IMR-90 (cell line): ENCODE measurements at regions not wholly inside any gene's neighbourhood (a gene's known extent, or its start where the extent isn't known, plus 50 kb on each side); places are given as distances from the start of the nearest gene placed in this dataset.

Source experiments
- ATAC-seq: fragments of 200-7000 bp; cut with Tn5 transposase; 2 replicates; pipeline ENCODE4 v1.9.1; 2020; ENCODE audit warnings: low read depth, mild to moderate bottlenecking, moderate library complexity
- BruUV-seq: library from RNA; stranded (reverse); fragments of 400-500 nt; replicated peaks from 2 replicates; lab custom pipeline; 2021; lab: Mats Ljungman, UMichigan
- CTCF ChIA-PET: fragments of 300-600 bp; formaldehyde crosslinking; extraction: SDS; loops from one replicate; lab custom pipeline; 2021; ENCODE audit warnings: antibody characterized with exemption; lab: Yijun Ruan, JAX
- POLR2A ChIA-PET: fragments of 300-600 bp; sonication (Branson Sonifier 250); formaldehyde crosslinking; loops from one replicate; lab custom pipeline; 2022; ENCODE audit warnings: antibody characterized with exemption; ENCODE audit not compliant: unreplicated experiment; lab: Charles Lee
- DNase-seq: peaks from one replicate; pipeline ENCODE4 v3.0.0; 2013
- H2AFZ ChIP-seq: replicated peaks from 2 replicates; pipeline ENCODE3; 2013; ENCODE audit warnings: low read length, mild to moderate bottlenecking; ENCODE audit not compliant: poor library complexity
- H2AK5ac ChIP-seq: 2 replicates; pipeline ENCODE4 v1.6.1; 2013; ENCODE audit warnings: low read depth, low read length, inconsistent platforms
- H2AK9ac ChIP-seq: replicated peaks from 2 replicates; pipeline ENCODE3; 2013; ENCODE audit warnings: mild to moderate bottlenecking, low read depth, low read length, moderate library complexity; ENCODE audit not compliant: poor library complexity
- H2BK120ac ChIP-seq: 2 replicates; pipeline ENCODE4 v1.6.1; 2013; ENCODE audit warnings: low read depth, low read length, inconsistent platforms
- H2BK15ac ChIP-seq: 3 replicates; pipeline ENCODE4 v1.6.1; 2013; ENCODE audit warnings: low read depth, low read length, inconsistent platforms
- H2BK20ac ChIP-seq: 2 replicates; pipeline ENCODE4 v1.6.1; 2013; ENCODE audit warnings: low read depth, mild to moderate bottlenecking, inconsistent platforms, low read length, moderate library complexity
- H2BK5ac ChIP-seq: 2 replicates; pipeline ENCODE4 v1.6.1; 2013; ENCODE audit warnings: mild to moderate bottlenecking, low read depth, low read length, inconsistent platforms; ENCODE audit not compliant: poor library complexity, severe bottlenecking
- H3K14ac ChIP-seq: replicated peaks from 2 replicates; pipeline ENCODE4 v1.6.1; 2013; ENCODE audit warnings: low read depth, low read length, inconsistent platforms
- H3K18ac ChIP-seq: 2 replicates; pipeline ENCODE4 v1.6.1; 2013; ENCODE audit warnings: low read depth, low read length, control low read depth
- H3K23ac ChIP-seq: 2 replicates; pipeline ENCODE4 v1.6.1; 2013; ENCODE audit warnings: low read depth, low read length, inconsistent platforms
- H3K27ac ChIP-seq: 2 replicates; pipeline ENCODE4 v1.5.1; 2013; ENCODE audit warnings: mild to moderate bottlenecking, control low read depth, low read length; ENCODE audit not compliant: insufficient read depth
- H3K27me3 ChIP-seq: 2 replicates; pipeline ENCODE4 v1.6.1; 2013; ENCODE audit warnings: low read length; ENCODE audit not compliant: control insufficient read depth, insufficient read depth
- H3K36me3 ChIP-seq: 2 replicates; pipeline ENCODE4 v1.6.1; 2013; ENCODE audit warnings: low read length, mixed read lengths; ENCODE audit not compliant: control insufficient read depth, insufficient read depth
- H3K4ac ChIP-seq: 2 replicates; pipeline ENCODE4 v1.6.1; 2013; ENCODE audit warnings: low read depth, low read length, inconsistent platforms
- H3K4me1 ChIP-seq: 2 replicates; pipeline ENCODE4 v1.6.1; 2013; ENCODE audit warnings: low read length, mixed read lengths; ENCODE audit not compliant: control insufficient read depth, insufficient read depth
- H3K4me2 ChIP-seq: 2 replicates; pipeline ENCODE4 v1.6.1; 2013; ENCODE audit warnings: low read depth, mild to moderate bottlenecking, control low read depth, low read length, moderate library complexity
- H3K4me3 ChIP-seq: 2 replicates; pipeline ENCODE4 v1.5.1; 2013; ENCODE audit warnings: low read depth, mild to moderate bottlenecking, control low read depth, low read length, moderate library complexity; ENCODE audit not compliant: insufficient read depth
- H3K56ac ChIP-seq: 2 replicates; pipeline ENCODE4 v1.6.1; 2013; ENCODE audit warnings: low read length, inconsistent platforms; ENCODE audit not compliant: insufficient read depth; ENCODE audit errors: extremely low read depth
- H3K79me1 ChIP-seq, 2 experiments: 2 replicates each; pipeline ENCODE4 v1.6.1; 2013; ENCODE audit warnings: low read length in 2 of 2, inconsistent platforms in 1 of 2, low read depth in 1 of 2
- H3K9ac ChIP-seq: 2 replicates; pipeline ENCODE4 v1.6.1; 2013; ENCODE audit warnings: low read depth, low read length, control low read depth
- H3K9me1 ChIP-seq: 2 replicates; pipeline ENCODE4 v1.6.1; 2013; ENCODE audit warnings: low read length, inconsistent platforms; ENCODE audit not compliant: insufficient read depth
- H3K9me3 ChIP-seq: 2 replicates; pipeline ENCODE4 v1.6.1; 2013; ENCODE audit warnings: low read length; ENCODE audit not compliant: control insufficient read depth, insufficient read depth
- H4K20me1 ChIP-seq: 2 replicates; pipeline ENCODE4 v1.6.1; 2013; ENCODE audit warnings: low read length, inconsistent platforms; ENCODE audit not compliant: insufficient read depth
- H4K5ac ChIP-seq: 2 replicates; pipeline ENCODE4 v1.6.1; 2013; ENCODE audit warnings: mild to moderate bottlenecking, low read depth, low read length, control low read depth
- H4K8ac ChIP-seq, 2 experiments: 2 replicates each; pipeline ENCODE4 v1.6.1; 2013; ENCODE audit warnings: low read depth in 2 of 2, low read length in 2 of 2, control low read depth in 1 of 2, inconsistent platforms in 1 of 2
- H4K91ac ChIP-seq: 2 replicates; pipeline ENCODE4 v1.6.1; 2013; ENCODE audit warnings: low read depth, low read length, inconsistent platforms; ENCODE audit not compliant: insufficient read depth
- FOS ChIP-seq: fragments of 150-350 bp; IDR thresholded peaks from 2 replicates; pipeline ENCODE4 v1.6.1; 2016; ENCODE audit warnings: low read depth, low read length
- MAZ ChIP-seq: IDR thresholded peaks from 2 replicates; pipeline ENCODE4 v1.6.1; 2012; ENCODE audit warnings: low read depth, mild to moderate bottlenecking, low read length, improper control_type of control experiment, moderate library complexity, borderline replicate concordance
- NFE2L2 ChIP-seq: fragments of 150-350 bp; IDR thresholded peaks from 2 replicates; pipeline ENCODE4 v1.6.1; 2016; ENCODE audit warnings: low read depth, mild to moderate bottlenecking, low read length
- RCOR1 ChIP-seq: IDR thresholded peaks from 2 replicates; pipeline ENCODE4 v1.6.1; 2012; ENCODE audit warnings: mild to moderate bottlenecking, low read length, improper control_type of control experiment; ENCODE audit not compliant: insufficient replicate concordance
- SMC3 ChIP-seq: fragments of 150-350 bp; IDR thresholded peaks from 2 replicates; pipeline ENCODE4 v1.6.1; 2016; ENCODE audit warnings: low read depth, mild to moderate bottlenecking, antibody characterized with exemption, low read length, moderate library complexity
- WGBS, 2 experiments: methylation state at CpG; one replicate each; pipeline versions ENCODE4 v1.1.5 to v1.1.7; 2013; ENCODE audit warnings: missing lambda C conversion rate in 2 of 2; ENCODE audit not compliant: insufficient read length in 1 of 2; ENCODE audit errors: extremely low coverage in 2 of 2; 5-methylcytosine and 5-hydroxymethylcytosine counted together
- dilution Hi-C: fragments of 300-500 bp; cut with HindIII; formaldehyde crosslinking; loops from one replicate; pipeline ENCODE4 v1.14.3; 2018; ENCODE audit warnings: low sequenced_read_pairs; ENCODE audit not compliant: unreplicated experiment
- in situ Hi-C: fragments of 300-500 bp; cut with MboI; formaldehyde crosslinking; loops from 3 replicates; pipeline ENCODE4 v1.14.3; 2019; ENCODE audit warnings: low sequenced_read_pairs, inconsistent platforms, mixed read lengths
- intact Hi-C: fragments of 100-400 bp; cut with micrococcal nuclease; formaldehyde crosslinking; loops from 2 replicates; pipeline ENCODE4 v1.10.0; 2022

- Histone ChIP-seq H3K4me1 (no peaks in the 10 kb centered on the region), H3K4ac (no peak overlapping the region), H3K27me3 (no peaks in the 10 kb centered on the region), H2BK20ac (no peak overlapping the region), H3K9ac (no peak overlapping the region), H3K23ac (no peak overlapping the region), H4K8ac (no peak overlapping the region), H4K20me1 (no peaks in the 10 kb centered on the region), H3K27ac (no peak overlapping the region), H2AK5ac (no peak overlapping the region), H3K18ac (no peak overlapping the region), H4K91ac (no peak overlapping the region), H3K4me2 (no peak overlapping the region), H3K9me3 (no peaks in the 10 kb centered on the region), H3K14ac (no peak overlapping the region), H3K9me1 (no peaks in the 10 kb centered on the region), H2AK9ac (no peak overlapping the region), H2BK15ac (no peak overlapping the region), H2BK120ac (no peak overlapping the region), H3K79me1 (no peaks in the 10 kb centered on the region), H3K36me3 (no peaks in the 10 kb centered on the region), H4K5ac (no peak overlapping the region), H3K4me3 (no peak overlapping the region), H3K56ac (no peak overlapping the region), H2AFZ (peak overlapping the region; percentile 26), H2BK5ac (no peak overlapping the region)
- POLR2A ChIA-PET: no interaction called here
- no peak for TF ChIP-seq FOS
- TF ChIP-seq MAZ: no peak
- no peak for TF ChIP-seq RCOR1
- no peak for TF ChIP-seq NFE2L2
- no peak for TF ChIP-seq SMC3
- DNase-seq (no peak), ATAC-seq (no peak)
- intact Hi-C loops: no loop called here
- 100% methylated on average over 1 of the region's 3 CpGs; no CpG with 5 or more reads in 1 of the 2 experiments for WGBS, 2 experiments
- in situ Hi-C loops: no loop called here
- CTCF ChIA-PET: no interaction called here
- dilution Hi-C loops: no loop called here
- BruUV-seq: no TSS peak
Measured at GRCh38 chr3:155010416-155010815, 69.7 kb upstream of the MME start.
